ENCODE measurements at regions not wholly inside any gene's neighbourhood (a gene's known extent, or its start where the extent isn't known, plus 50 kb on each side); places are given as distances from the start of the nearest gene placed in this dataset.
A peak's percentile ranks its signal among the peaks of the same experiment; 100 is the strongest.

GRCh38 chr6:156686995-156687788, 90.0 kb upstream of the ARID1B start:
- TF ChIP-seq CTCF (IDR thresholded peaks at IDR 0.05; ENCODE audit: insufficient read depth, low read length, missing control alignments): no peak
- CTCF ChIA-PET: interaction anchor here (1.0 to 1.4 kb wide), 3 partner anchors 122 to 347 kb away, joined by 3 to 7 read pairs (median 3); no protein-coding TSS in a partner anchor
- peak overlapping the region; percentile 73 for H3K4me3 ChIP-seq (ENCODE audit: low read depth, low read length)
- POLR2A ChIA-PET: no interaction called here
- DNase-seq (ENCODE audit: low read depth, low spot score): no peak

- ChIA-PET POLR2A (no interaction called here), CTCF (interaction anchor here (1.0 to 1.4 kb wide), 3 partner anchors 121 to 348 kb away, joined by 3 to 7 read pairs (median 3); no protein-coding TSS in a partner anchor)
- TF ChIP-seq CTCF (IDR thresholded peaks at IDR 0.05; ENCODE audit: insufficient read depth, low read length, missing control alignments): peak; percentile 20
- DNase-seq (ENCODE audit: low read depth, low spot score): no peak
- H3K4me3 ChIP-seq (ENCODE audit: low read depth, low read length): peak overlapping the region; percentile 73
Measured at GRCh38 chr6:156686301-156686994, 90.7 kb upstream of the ARID1B start.

- POLR2A ChIA-PET: no interaction called here
- DNase-seq (ENCODE audit: low read depth, low spot score): no peak
- CTCF ChIA-PET: interaction anchor here (1.3 to 1.4 kb wide), 2 partner anchors 120 to 122 kb away, joined by 3 to 7 read pairs; no protein-coding TSS in a partner anchor
- H3K4me3 ChIP-seq (ENCODE audit: low read depth, low read length): peak overlapping the region; percentile 73
- TF ChIP-seq CTCF (IDR thresholded peaks at IDR 0.05; ENCODE audit: insufficient read depth, low read length, missing control alignments): no peak
Measured at GRCh38 chr6:156685823-156686222, 91.4 kb upstream of the ARID1B start.

- ChIA-PET CTCF (interaction anchor here (0.9 kb wide), 1 partner anchor 8 kb away, joined by 3 read pairs; no protein-coding TSS in a partner anchor), POLR2A (no interaction called here)
- H3K4me3 ChIP-seq (ENCODE audit: low read depth, low read length): no peak overlapping the region
- DNase-seq (ENCODE audit: low read depth, low spot score): no peak
- no peak for TF ChIP-seq CTCF (IDR thresholded peaks at IDR 0.05; ENCODE audit: insufficient read depth, low read length, missing control alignments)
Measured at GRCh38 chr6:156683821-156684220, 93.4 kb upstream of the ARID1B start.

GRCh38 chr6:156676721-156677120, 100.5 kb upstream of the ARID1B start:
- ChIA-PET POLR2A (no interaction called here), CTCF (no interaction called here)
- DNase-seq (ENCODE audit: low read depth, low spot score): no peak

More at GRCh38 chr6:156676721-156677120, 100.5 kb upstream of the ARID1B start:
- no peak overlapping the region for H3K4me3 ChIP-seq (ENCODE audit: low read depth, low read length)
- TF ChIP-seq CTCF (IDR thresholded peaks at IDR 0.05; ENCODE audit: insufficient read depth, low read length, missing control alignments): no peak
